ENCODE measurements at regions not wholly inside any gene's neighbourhood (a gene's known extent, or its start where the extent isn't known, plus 50 kb on each side); places are given as distances from the start of the nearest gene placed in this dataset.

- Histone ChIP-seq H3K4me3 (ENCODE audit: low read length) (no peak overlapping the region), H3K9me3 (ENCODE audit: control insufficient read depth, low read depth, low read length) (no peaks in the 10 kb centered on the region), H3K4me1 (ENCODE audit: control insufficient read depth, low read depth, low read length) (no peaks in the 10 kb centered on the region), H3K36me3 (ENCODE audit: control insufficient read depth, low read depth, low read length) (no peaks in the 10 kb centered on the region), H3K9ac (ENCODE audit: low read length) (no peak overlapping the region), H3K27me3 (ENCODE audit: control insufficient read depth, insufficient read depth, low read length) (no peaks in the 10 kb centered on the region), H3K27ac (ENCODE audit: low read length) (no peak overlapping the region)
These were observed 51.2 kb downstream of the FOXL3 start for GRCh38 chr7:340979-341694.

- Histone ChIP-seq H3K27me3 (ENCODE audit: control insufficient read depth, insufficient read depth, low read length) (no peaks in the 10 kb centered on the region), H3K27ac (ENCODE audit: low read length) (no peak overlapping the region), H3K9me3 (ENCODE audit: control insufficient read depth, low read depth, low read length) (no peaks in the 10 kb centered on the region), H3K4me1 (ENCODE audit: control insufficient read depth, low read depth, low read length) (no peaks in the 10 kb centered on the region), H3K9ac (ENCODE audit: low read length) (no peak overlapping the region), H3K4me3 (ENCODE audit: low read length) (no peak overlapping the region), H3K36me3 (ENCODE audit: control insufficient read depth, low read depth, low read length) (no peaks in the 10 kb centered on the region)
These were observed 52.1 kb downstream of the FOXL3 start for GRCh38 chr7:341841-342638.

- H3K4me3 ChIP-seq (ENCODE audit: low read length) = no peak overlapping the region
- no peak overlapping the region for H3K27ac ChIP-seq (ENCODE audit: low read length)
- no peaks in the 10 kb centered on the region for H3K36me3 ChIP-seq (ENCODE audit: control insufficient read depth, low read depth, low read length)
- no peaks in the 10 kb centered on the region for H3K9me3 ChIP-seq (ENCODE audit: control insufficient read depth, low read depth, low read length)
- H3K4me1 ChIP-seq (ENCODE audit: control insufficient read depth, low read depth, low read length) = no peaks in the 10 kb centered on the region
- H3K9ac ChIP-seq (ENCODE audit: low read length) = no peak overlapping the region
- no peaks in the 10 kb centered on the region for H3K27me3 ChIP-seq (ENCODE audit: control insufficient read depth, insufficient read depth, low read length)
These were observed 52.8 kb downstream of the FOXL3 start for GRCh38 chr7:342681-343216.

GRCh38 chr7:343227-343822 is 53.4 kb downstream of the FOXL3 start:
- H3K9me3 ChIP-seq (ENCODE audit: control insufficient read depth, low read depth, low read length) = no peaks in the 10 kb centered on the region
- H3K9ac ChIP-seq (ENCODE audit: low read length) = no peak overlapping the region
- no peaks in the 10 kb centered on the region for H3K27me3 ChIP-seq (ENCODE audit: control insufficient read depth, insufficient read depth, low read length)
- no peak overlapping the region for H3K4me3 ChIP-seq (ENCODE audit: low read length)
- no peaks in the 10 kb centered on the region for H3K4me1 ChIP-seq (ENCODE audit: control insufficient read depth, low read depth, low read length)
- no peak overlapping the region for H3K27ac ChIP-seq (ENCODE audit: low read length)
- H3K36me3 ChIP-seq (ENCODE audit: control insufficient read depth, low read depth, low read length) = no peaks in the 10 kb centered on the region

GRCh38 chr7:343864-344607 is 54.1 kb downstream of the FOXL3 start:
- Histone ChIP-seq H3K4me3 (ENCODE audit: low read length) (no peak overlapping the region), H3K9me3 (ENCODE audit: control insufficient read depth, low read depth, low read length) (no peaks in the 10 kb centered on the region), H3K9ac (ENCODE audit: low read length) (no peak overlapping the region), H3K27me3 (ENCODE audit: control insufficient read depth, insufficient read depth, low read length) (no peaks in the 10 kb centered on the region), H3K36me3 (ENCODE audit: control insufficient read depth, low read depth, low read length) (no peaks in the 10 kb centered on the region), H3K4me1 (ENCODE audit: control insufficient read depth, low read depth, low read length) (no peaks in the 10 kb centered on the region), H3K27ac (ENCODE audit: low read length) (no peak overlapping the region)

- Histone ChIP-seq H3K4me1 (ENCODE audit: control insufficient read depth, low read depth, low read length) (no peaks in the 10 kb centered on the region), H3K36me3 (ENCODE audit: control insufficient read depth, low read depth, low read length) (no peaks in the 10 kb centered on the region), H3K9me3 (ENCODE audit: control insufficient read depth, low read depth, low read length) (no peaks in the 10 kb centered on the region), H3K27me3 (ENCODE audit: control insufficient read depth, insufficient read depth, low read length) (no peaks in the 10 kb centered on the region), H3K4me3 (ENCODE audit: low read length) (no peak overlapping the region), H3K9ac (ENCODE audit: low read length) (no peak overlapping the region), H3K27ac (ENCODE audit: low read length) (no peak overlapping the region)
These were observed 54.6 kb downstream of the FOXL3 start for GRCh38 chr7:344608-344994.

GRCh38 chr7:346116-346898 is 56.3 kb downstream of the FOXL3 start:
- no peak overlapping the region for H3K4me3 ChIP-seq (ENCODE audit: low read length)
- no peak overlapping the region for H3K9ac ChIP-seq (ENCODE audit: low read length)
- no peaks in the 10 kb centered on the region for H3K9me3 ChIP-seq (ENCODE audit: control insufficient read depth, low read depth, low read length)
- H3K36me3 ChIP-seq (ENCODE audit: control insufficient read depth, low read depth, low read length) = no peaks in the 10 kb centered on the region
- no peaks in the 10 kb centered on the region for H3K27me3 ChIP-seq (ENCODE audit: control insufficient read depth, insufficient read depth, low read length)
- H3K27ac ChIP-seq (ENCODE audit: low read length) = no peak overlapping the region
- no peaks in the 10 kb centered on the region for H3K4me1 ChIP-seq (ENCODE audit: control insufficient read depth, low read depth, low read length)

GRCh38 chr7:347001-347590 is 57.1 kb downstream of the FOXL3 start:
- no peak overlapping the region for H3K9ac ChIP-seq (ENCODE audit: low read length)
- H3K4me1 ChIP-seq (ENCODE audit: control insufficient read depth, low read depth, low read length) = no peaks in the 10 kb centered on the region
- H3K4me3 ChIP-seq (ENCODE audit: low read length) = no peak overlapping the region
- no peaks in the 10 kb centered on the region for H3K27me3 ChIP-seq (ENCODE audit: control insufficient read depth, insufficient read depth, low read length)
- H3K36me3 ChIP-seq (ENCODE audit: control insufficient read depth, low read depth, low read length) = no peaks in the 10 kb centered on the region
- H3K27ac ChIP-seq (ENCODE audit: low read length) = no peak overlapping the region
- H3K9me3 ChIP-seq (ENCODE audit: control insufficient read depth, low read depth, low read length) = no peaks in the 10 kb centered on the region

GRCh38 chr7:347644-348479 is 57.9 kb downstream of the FOXL3 start:
- Histone ChIP-seq H3K9ac (ENCODE audit: low read length) (no peak overlapping the region), H3K36me3 (ENCODE audit: control insufficient read depth, low read depth, low read length) (no peaks in the 10 kb centered on the region), H3K27ac (ENCODE audit: low read length) (no peak overlapping the region), H3K9me3 (ENCODE audit: control insufficient read depth, low read depth, low read length) (no peaks in the 10 kb centered on the region), H3K4me1 (ENCODE audit: control insufficient read depth, low read depth, low read length) (no peaks in the 10 kb centered on the region), H3K4me3 (ENCODE audit: low read length) (no peak overlapping the region), H3K27me3 (ENCODE audit: control insufficient read depth, insufficient read depth, low read length) (no peaks in the 10 kb centered on the region)

- Histone ChIP-seq H3K36me3 (ENCODE audit: control insufficient read depth, low read depth, low read length) (no peaks in the 10 kb centered on the region), H3K9ac (ENCODE audit: low read length) (no peak overlapping the region), H3K27ac (ENCODE audit: low read length) (no peak overlapping the region), H3K27me3 (ENCODE audit: control insufficient read depth, insufficient read depth, low read length) (no peaks in the 10 kb centered on the region), H3K4me1 (ENCODE audit: control insufficient read depth, low read depth, low read length) (no peaks in the 10 kb centered on the region), H3K9me3 (ENCODE audit: control insufficient read depth, low read depth, low read length) (no peaks in the 10 kb centered on the region), H3K4me3 (ENCODE audit: low read length) (no peak overlapping the region)
These were observed 58.5 kb downstream of the FOXL3 start for GRCh38 chr7:348480-348844.

Measured in iPS-18a (cell line).